ENCODE measurements at regions not wholly inside any gene's neighbourhood (a gene's known extent, or its start where the extent isn't known, plus 50 kb on each side); places are given as distances from the start of the nearest gene placed in this dataset.

GRCh38 chr3:1773679-1774078 is 325.0 kb upstream of the CNTN4 start:
- CTCF ChIA-PET (ENCODE audit: low intra/inter-chr PET ratio): no interaction called here
- Histone ChIP-seq H3K4me2 (ENCODE audit: insufficient read depth, low read length) (no peak overlapping the region), H3K4me1 (replicated peaks in 1 of 2; ENCODE audit: control insufficient read depth in 2 of 2, insufficient read depth in 2 of 2, low read length in 2 of 2) (no peaks in the 10 kb centered on the region), H3K4me3 (no peak overlapping the region), H3K9me3 (replicated peaks; ENCODE audit: control insufficient read depth, insufficient read depth, low read depth, low read length) (peaks cover 3% of the 10 kb centered on the region; the same call in 1 of the 2 replicates), H3K79me2 (ENCODE audit: control insufficient read depth, insufficient read depth, low read length) (no peaks in the 10 kb centered on the region), H3K9me1 (ENCODE audit: control insufficient read depth, insufficient read depth, low read length) (no peaks in the 10 kb centered on the region), H3K27ac (ENCODE audit: extremely low read depth, low read depth, low read length) (no peak overlapping the region), H2AFZ (ENCODE audit: low read depth, low read length) (no peak overlapping the region), H3K27me3 (ENCODE audit: control insufficient read depth in 2 of 2, insufficient read depth in 2 of 2, low read length in 2 of 2) (no peaks in the 10 kb centered on the region), H3K9ac (ENCODE audit: insufficient read depth in 1 of 2, low read depth in 2 of 2, low read length in 2 of 2) (no peak overlapping the region), H3K36me3 (ENCODE audit: control insufficient read depth, insufficient read depth, low read length) (no peaks in the 10 kb centered on the region), H4K20me1 (replicated peaks; ENCODE audit: control insufficient read depth, insufficient read depth, low read length) (no peaks in the 10 kb centered on the region)
- POLR2A ChIA-PET: no interaction called here
- no peak for FAIRE-seq
- WGBS (ENCODE audit: insufficient coverage, low coverage, missing lambda C conversion rate): 0% methylated on average over 1 of the region's 1 CpG
- ATAC-seq: no peak
- intact Hi-C loops (cut with micrococcal nuclease) (no loop called here), in situ Hi-C loops (cut with MboI) (no loop called here)
- DNase-seq (ENCODE audit: extremely low read depth in 1 of 4, low spot score in 3 of 4): no peak
- no TSS peak for BruUV-seq (replicated peaks)
- TF ChIP-seq KDM4B (IDR thresholded peaks at IDR 0.05; ENCODE audit: borderline replicate concordance in 2 of 2, low read depth in 1 of 2) (no peak), ZNF398 (CRISPR knock-in tag; IDR thresholded peaks at IDR 0.05) (no peak), ZEB2 (IDR thresholded peaks at IDR 0.05) (no peak), POLR2A (conservative IDR thresholded peaks at IDR 0.05) (no peak), PYGO2 (tag; IDR thresholded peaks at IDR 0.05) (no peak), TAF1 (IDR thresholded peaks at IDR 0.05; ENCODE audit: control insufficient read depth, extremely low read depth, insufficient read depth, low read length, severe bottlenecking) (no peak), CBX5 (IDR thresholded peaks at IDR 0.05; ENCODE audit: borderline replicate concordance, low read depth) (no peak), TAF15 (IDR thresholded peaks at IDR 0.05; ENCODE audit: low read depth, low read length) (no peak), HDAC8 (tag; IDR thresholded peaks at IDR 0.05) (no peak), ZNF316 (IDR thresholded peaks at IDR 0.05) (no peak), ETV6 (IDR thresholded peaks at IDR 0.05; ENCODE audit: borderline replicate concordance in 1 of 2, low read depth in 2 of 2, low read length in 1 of 2) (no peak), ETV6 (CRISPR knock-in tag; IDR thresholded peaks at IDR 0.05; ENCODE audit: borderline replicate concordance) (no peak), THAP7 (CRISPR knock-in tag; IDR thresholded peaks at IDR 0.05) (no peak), ZNF253 (CRISPR knock-in tag; conservative IDR thresholded peaks at IDR 0.05) (no peak), ZNF3 (CRISPR knock-in tag; IDR thresholded peaks at IDR 0.05) (no peak), NKRF (IDR thresholded peaks at IDR 0.05; ENCODE audit: borderline replicate concordance) (no peak), TGIF2 (CRISPR knock-in tag; IDR thresholded peaks at IDR 0.05) (no peak)
